ENCODE measurements at regions not wholly inside any gene's neighbourhood (a gene's known extent, or its start where the extent isn't known, plus 50 kb on each side); places are given as distances from the start of the nearest gene placed in this dataset.

DNA sequence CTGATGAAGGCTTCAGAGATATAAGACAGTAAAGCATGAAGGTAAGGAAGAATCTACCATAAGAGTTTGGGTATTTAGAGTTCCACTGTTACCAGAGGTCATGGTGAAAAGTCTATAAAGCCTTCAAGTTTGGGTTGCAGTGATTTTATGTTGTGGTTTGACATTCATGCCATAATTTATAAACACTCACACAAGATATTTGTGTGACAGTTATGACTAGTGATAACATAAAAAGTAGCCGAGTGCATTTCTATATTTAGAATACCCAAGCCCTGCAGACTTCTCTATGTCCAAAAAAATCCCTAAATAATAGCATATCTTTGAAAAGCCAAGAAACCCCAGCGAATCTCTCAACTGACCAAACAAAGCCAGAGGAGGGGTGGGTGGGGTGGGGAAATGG, 229.9 kb downstream of the CXCL12 start:
- Mint-ChIP-seq H3K4me3 (ENCODE audit: low read depth, unreplicated experiment) (no peak overlapping the region), H3K27me3 (ENCODE audit: unreplicated experiment) (no peaks in the 10 kb centered on the region), H3K27ac (ENCODE audit: unreplicated experiment) (no peak overlapping the region), H3K9me3 (ENCODE audit: low read depth, unreplicated experiment) (peaks cover 6% of the 10 kb centered on the region), H3K36me3 (ENCODE audit: insufficient read depth, unreplicated experiment) (no peaks in the 10 kb centered on the region), H3K4me1 (ENCODE audit: low read depth, unreplicated experiment) (no peaks in the 10 kb centered on the region)
- CTCF ChIA-PET = no interaction called here
- intact Hi-C loops (cut with micrococcal nuclease; ENCODE audit: unreplicated experiment) = no loop called here
- TF ChIP-seq, protein P1, sequence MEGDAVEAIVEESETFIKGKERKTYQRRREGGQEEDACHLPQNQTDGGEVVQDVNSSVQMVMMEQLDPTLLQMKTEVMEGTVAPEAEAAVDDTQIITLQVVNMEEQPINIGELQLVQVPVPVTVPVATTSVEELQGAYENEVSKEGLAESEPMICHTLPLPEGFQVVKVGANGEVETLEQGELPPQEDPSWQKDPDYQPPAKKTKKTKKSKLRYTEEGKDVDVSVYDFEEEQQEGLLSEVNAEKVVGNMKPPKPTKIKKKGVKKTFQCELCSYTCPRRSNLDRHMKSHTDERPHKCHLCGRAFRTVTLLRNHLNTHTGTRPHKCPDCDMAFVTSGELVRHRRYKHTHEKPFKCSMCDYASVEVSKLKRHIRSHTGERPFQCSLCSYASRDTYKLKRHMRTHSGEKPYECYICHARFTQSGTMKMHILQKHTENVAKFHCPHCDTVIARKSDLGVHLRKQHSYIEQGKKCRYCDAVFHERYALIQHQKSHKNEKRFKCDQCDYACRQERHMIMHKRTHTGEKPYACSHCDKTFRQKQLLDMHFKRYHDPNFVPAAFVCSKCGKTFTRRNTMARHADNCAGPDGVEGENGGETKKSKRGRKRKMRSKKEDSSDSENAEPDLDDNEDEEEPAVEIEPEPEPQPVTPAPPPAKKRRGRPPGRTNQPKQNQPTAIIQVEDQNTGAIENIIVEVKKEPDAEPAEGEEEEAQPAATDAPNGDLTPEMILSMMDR (IDR thresholded peaks at IDR 0.05; ENCODE audit: unreplicated experiment) = no peak
- no peak for DNase-seq
- no TSS peak for BruUV-seq (replicated peaks)

DNA sequence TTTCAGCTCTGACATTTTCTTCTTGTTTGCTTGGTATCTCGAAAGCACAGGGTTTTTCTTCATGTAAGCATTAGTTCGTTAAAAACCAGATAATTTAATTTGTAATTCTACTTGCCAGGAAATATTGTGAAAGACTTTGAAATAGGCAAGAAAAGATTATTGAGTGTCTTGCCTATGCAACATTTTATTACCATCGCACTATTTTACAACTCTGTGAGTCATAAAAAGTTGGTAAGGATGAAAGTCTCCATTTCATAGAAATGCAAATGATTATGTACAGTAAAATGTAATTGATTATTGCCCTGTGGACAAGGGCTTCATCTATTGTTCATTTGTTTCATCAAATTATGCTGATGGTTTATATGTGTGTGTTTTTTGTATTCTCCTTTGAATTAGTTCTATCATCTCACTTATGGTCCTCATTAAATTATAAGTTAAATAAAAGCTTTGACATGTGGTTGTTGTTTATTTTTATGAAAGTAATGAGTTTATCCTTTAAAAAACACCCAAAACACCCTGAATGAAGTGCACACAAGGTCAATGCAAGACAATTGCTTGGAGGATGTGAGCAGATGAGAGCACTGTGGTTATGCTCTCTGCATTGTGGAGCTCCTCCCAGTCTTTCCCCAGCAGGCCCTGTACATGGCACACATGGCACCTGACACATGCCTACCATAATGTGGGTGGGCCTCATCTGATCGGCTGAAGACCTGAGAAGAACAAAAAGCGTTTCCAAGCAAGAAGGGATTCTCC, 230.8 kb downstream of the CXCL12 start:
- Mint-ChIP-seq H3K36me3 (ENCODE audit: insufficient read depth, unreplicated experiment) (no peaks in the 10 kb centered on the region), H3K27me3 (ENCODE audit: unreplicated experiment) (no peaks in the 10 kb centered on the region), H3K4me3 (ENCODE audit: low read depth, unreplicated experiment) (no peak overlapping the region), H3K4me1 (ENCODE audit: low read depth, unreplicated experiment) (no peaks in the 10 kb centered on the region), H3K27ac (ENCODE audit: unreplicated experiment) (no peak overlapping the region), H3K9me3 (ENCODE audit: low read depth, unreplicated experiment) (peaks cover 9% of the 10 kb centered on the region)
- TF ChIP-seq, protein P1 (IDR thresholded peaks at IDR 0.05; ENCODE audit: unreplicated experiment) = no peak
- no TSS peak for BruUV-seq (replicated peaks)
- DNase-seq = no peak
- CTCF ChIA-PET = no interaction called here
- intact Hi-C loops (cut with micrococcal nuclease; ENCODE audit: unreplicated experiment) = no loop called here

DNA sequence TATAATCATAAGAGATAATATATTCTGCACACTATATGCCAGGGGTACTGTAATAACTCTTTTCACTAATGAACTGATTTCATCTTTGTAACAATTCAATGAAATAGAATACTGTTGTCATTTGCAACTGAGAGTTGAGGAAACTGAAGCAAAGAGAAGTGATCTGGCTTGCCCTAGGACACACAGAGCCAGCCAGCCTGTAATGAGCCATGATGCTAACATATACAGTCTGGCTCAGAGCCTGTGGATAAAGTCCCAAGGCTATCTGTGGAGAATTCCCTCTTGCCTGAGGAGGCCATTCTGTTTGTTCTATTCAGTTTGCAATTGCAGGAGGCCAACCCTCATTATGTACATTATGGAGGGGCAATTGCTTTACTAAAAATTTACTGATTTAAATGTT, 241.3 kb downstream of the CXCL12 start:
- BruUV-seq (replicated peaks) = no TSS peak
- Mint-ChIP-seq H3K4me1 (ENCODE audit: low read depth, unreplicated experiment) (no peaks in the 10 kb centered on the region), H3K27me3 (ENCODE audit: unreplicated experiment) (no peaks in the 10 kb centered on the region), H3K4me3 (ENCODE audit: low read depth, unreplicated experiment) (no peak overlapping the region), H3K27ac (ENCODE audit: unreplicated experiment) (no peak overlapping the region), H3K9me3 (ENCODE audit: low read depth, unreplicated experiment) (peaks cover 7% of the 10 kb centered on the region), H3K36me3 (ENCODE audit: insufficient read depth, unreplicated experiment) (no peaks in the 10 kb centered on the region)
- DNase-seq = no peak
- intact Hi-C loops (cut with micrococcal nuclease; ENCODE audit: unreplicated experiment) = no loop called here
- CTCF ChIA-PET = no interaction called here
- TF ChIP-seq, protein P1 (IDR thresholded peaks at IDR 0.05; ENCODE audit: unreplicated experiment) = no peak

DNA sequence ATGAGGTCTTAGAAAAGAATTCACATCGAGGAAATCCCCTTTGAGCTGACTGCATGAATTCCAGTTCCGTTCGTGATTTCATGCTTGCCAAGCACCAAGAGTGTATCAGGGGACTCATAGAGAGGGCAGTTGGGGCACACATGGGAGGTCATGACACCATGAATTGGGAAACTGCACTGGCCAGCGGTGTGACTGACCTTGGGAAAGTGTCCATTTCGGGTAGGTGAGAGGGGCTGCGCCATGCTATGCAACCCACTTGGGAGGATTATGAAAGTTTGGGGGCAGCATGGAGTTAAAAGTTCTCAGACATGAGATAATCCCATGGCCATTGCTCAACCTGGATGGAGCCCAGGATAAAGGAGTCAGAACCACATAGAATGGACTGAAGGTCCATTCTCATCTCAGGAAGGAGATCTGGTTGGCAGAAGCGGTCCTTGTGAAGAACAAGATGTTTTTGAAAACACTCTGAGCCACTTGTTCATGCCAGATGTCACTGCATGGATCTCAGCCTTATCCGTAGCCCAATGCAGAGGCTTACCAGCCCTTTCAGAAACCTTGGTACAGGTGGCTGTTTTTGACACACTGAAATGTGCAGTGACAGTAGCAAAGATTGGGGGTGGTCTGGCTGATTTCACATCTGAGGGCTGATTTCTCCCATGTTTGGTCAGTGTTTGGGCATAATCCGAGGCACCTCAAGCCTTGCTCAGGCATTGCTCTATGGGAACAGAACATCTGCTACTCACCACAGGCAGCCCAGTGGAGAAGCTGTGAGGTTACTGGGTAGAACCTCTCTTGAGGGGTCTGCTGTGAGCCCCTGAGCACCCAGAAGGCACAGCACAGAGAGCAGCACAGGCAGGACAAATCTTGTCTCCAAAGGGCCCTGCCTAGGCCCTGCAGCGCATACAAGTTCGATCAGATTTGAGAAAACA, 252.3 kb downstream of the CXCL12 start:
- H3K36me3 Mint-ChIP-seq (ENCODE audit: insufficient read depth, unreplicated experiment) = no peaks in the 10 kb centered on the region
- no peak overlapping the region for H3K27ac Mint-ChIP-seq (ENCODE audit: unreplicated experiment)
- H3K4me1 Mint-ChIP-seq (ENCODE audit: low read depth, unreplicated experiment) = no peaks in the 10 kb centered on the region
- H3K9me3 Mint-ChIP-seq (ENCODE audit: low read depth, unreplicated experiment) = peaks cover 8% of the 10 kb centered on the region
- CTCF ChIA-PET = no interaction called here
- no peak overlapping the region for H3K4me3 Mint-ChIP-seq (ENCODE audit: low read depth, unreplicated experiment)
- no TSS peak for BruUV-seq (replicated peaks)
- TF ChIP-seq, protein P1 (IDR thresholded peaks at IDR 0.05; ENCODE audit: unreplicated experiment) = no peak
- DNase-seq = no peak
- intact Hi-C loops (cut with micrococcal nuclease; ENCODE audit: unreplicated experiment) = no loop called here
- no peaks in the 10 kb centered on the region for H3K27me3 Mint-ChIP-seq (ENCODE audit: unreplicated experiment)

Data from Calu3 (cell line).